ENCODE measurements at regions not wholly inside any gene's neighbourhood (a gene's known extent, or its start where the extent isn't known, plus 50 kb on each side); places are given as distances from the start of the nearest gene placed in this dataset.

DNA sequence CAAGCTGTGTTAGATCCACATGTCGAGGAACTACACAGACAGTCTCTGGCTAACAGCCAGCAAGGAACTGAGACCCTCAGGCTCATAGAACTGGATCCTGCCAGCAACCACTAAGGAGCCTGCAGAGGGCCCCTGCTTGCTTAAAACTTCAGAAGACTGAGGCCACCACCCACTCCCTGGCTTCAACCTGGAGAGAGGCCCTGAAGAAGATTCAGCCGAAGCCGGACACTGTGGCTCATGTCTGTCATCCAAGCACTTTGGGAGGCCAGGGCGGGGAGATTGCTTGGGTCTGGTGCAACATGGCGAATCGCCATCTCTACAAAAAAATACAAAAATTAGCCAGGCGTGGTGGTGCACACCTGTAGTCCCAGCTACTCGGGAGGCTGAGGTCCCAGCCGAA lies 92.6 kb upstream of the TMPRSS2 start:
- TF ChIP-seq, protein P1, sequence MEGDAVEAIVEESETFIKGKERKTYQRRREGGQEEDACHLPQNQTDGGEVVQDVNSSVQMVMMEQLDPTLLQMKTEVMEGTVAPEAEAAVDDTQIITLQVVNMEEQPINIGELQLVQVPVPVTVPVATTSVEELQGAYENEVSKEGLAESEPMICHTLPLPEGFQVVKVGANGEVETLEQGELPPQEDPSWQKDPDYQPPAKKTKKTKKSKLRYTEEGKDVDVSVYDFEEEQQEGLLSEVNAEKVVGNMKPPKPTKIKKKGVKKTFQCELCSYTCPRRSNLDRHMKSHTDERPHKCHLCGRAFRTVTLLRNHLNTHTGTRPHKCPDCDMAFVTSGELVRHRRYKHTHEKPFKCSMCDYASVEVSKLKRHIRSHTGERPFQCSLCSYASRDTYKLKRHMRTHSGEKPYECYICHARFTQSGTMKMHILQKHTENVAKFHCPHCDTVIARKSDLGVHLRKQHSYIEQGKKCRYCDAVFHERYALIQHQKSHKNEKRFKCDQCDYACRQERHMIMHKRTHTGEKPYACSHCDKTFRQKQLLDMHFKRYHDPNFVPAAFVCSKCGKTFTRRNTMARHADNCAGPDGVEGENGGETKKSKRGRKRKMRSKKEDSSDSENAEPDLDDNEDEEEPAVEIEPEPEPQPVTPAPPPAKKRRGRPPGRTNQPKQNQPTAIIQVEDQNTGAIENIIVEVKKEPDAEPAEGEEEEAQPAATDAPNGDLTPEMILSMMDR (IDR thresholded peaks at IDR 0.05; ENCODE audit: low read depth, low read length, missing control alignments): no peak
- DNase-seq (ENCODE audit: low read depth): no peak
- no peak overlapping the region for H3K4me3 ChIP-seq (ENCODE audit: low read depth, low read length)

DNA sequence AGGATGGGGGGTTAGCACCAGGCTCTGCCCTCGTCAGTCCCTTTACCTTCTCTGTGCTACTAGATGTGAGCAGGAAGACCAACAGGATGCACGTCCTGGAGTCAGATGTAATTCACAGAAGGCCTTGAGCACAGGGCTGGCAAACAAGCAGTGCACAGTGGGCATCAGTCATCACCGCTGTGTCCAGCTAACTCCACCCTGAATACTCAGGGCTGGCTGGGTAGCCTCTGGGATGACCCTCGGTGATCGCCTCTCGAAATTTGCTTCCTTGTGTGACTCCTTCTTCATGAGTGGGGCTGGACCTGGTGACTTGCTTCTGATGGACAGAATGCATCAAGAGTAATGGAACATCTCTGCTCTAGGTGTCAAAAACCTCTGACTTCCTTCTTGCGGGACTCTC lies 92.2 kb upstream of the TMPRSS2 start:
- H3K4me3 ChIP-seq (ENCODE audit: low read depth, low read length): no peak overlapping the region
- TF ChIP-seq, protein P1 (IDR thresholded peaks at IDR 0.05; ENCODE audit: low read depth, low read length, missing control alignments): no peak
- no peak for DNase-seq (ENCODE audit: low read depth)

DNA sequence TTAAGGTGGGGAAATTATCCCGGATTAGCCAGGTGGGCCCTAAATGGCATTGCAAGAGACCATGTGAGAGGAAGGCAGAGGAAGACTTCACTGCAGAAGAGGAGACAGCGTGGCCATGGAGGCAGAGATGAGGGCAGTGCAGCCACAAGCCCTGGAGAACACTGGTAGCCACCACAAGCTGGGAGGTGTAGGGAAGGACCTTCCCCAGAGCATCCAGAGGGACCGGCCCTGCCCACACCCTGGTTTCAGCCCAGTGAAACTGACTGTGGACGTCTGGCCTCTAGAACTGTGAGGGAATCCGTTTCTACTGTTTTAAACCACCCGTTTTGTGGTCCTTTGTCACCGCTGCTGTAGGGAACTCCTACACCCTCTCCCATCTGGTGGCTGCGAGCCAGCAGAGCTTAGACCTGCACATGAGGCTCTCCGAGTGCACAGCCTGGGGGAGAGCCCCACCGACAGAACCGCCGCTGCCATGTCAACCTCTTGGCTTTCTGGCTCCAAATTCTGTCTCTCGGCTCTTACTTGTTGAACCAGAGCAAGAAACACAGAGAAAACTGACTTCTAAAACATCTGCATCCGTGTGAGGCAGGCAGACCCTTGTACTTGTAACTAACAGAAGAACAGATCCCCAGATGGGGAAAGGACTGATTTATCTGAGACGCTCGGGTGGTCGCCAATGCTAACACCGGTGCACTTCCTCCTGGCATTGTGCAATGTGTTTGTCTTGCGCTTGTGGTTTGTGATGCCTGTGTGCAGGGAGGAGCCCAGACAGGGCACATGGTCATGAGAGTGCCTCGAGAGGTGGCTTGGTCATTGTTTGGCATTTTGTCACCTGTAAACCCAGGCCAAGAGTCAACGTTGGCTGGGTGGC lies 90.8 kb upstream of the TMPRSS2 start:
- TF ChIP-seq, protein P1 (IDR thresholded peaks at IDR 0.05; ENCODE audit: low read depth, low read length, missing control alignments): no peak
- H3K4me3 ChIP-seq (ENCODE audit: low read depth, low read length): no peak overlapping the region
- no peak for DNase-seq (ENCODE audit: low read depth)

DNA sequence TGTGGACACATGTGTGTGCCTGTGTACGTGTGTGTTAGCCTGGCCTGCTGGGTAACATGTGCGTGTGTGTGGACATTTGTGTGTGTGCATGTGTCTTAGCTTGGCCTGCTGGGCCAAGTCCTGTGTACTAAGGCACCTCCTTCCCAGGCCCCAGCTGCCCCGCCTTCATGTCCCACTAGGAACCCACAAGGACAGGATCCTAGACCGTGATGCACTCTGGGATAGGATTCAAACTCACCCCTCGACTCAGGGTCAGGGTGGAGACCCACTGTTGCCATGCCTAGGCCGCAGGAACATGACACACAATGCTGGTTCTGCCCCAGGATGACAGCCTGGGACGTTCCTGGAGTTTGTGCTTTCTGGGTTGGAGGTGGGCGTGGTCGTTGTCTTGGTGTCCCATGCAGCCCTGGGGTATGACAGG lies 89.9 kb upstream of the TMPRSS2 start:
- H3K4me3 ChIP-seq (ENCODE audit: low read depth, low read length): no peak overlapping the region
- TF ChIP-seq, protein P1 (IDR thresholded peaks at IDR 0.05; ENCODE audit: low read depth, low read length, missing control alignments): no peak
- no peak for DNase-seq (ENCODE audit: low read depth)

DNA sequence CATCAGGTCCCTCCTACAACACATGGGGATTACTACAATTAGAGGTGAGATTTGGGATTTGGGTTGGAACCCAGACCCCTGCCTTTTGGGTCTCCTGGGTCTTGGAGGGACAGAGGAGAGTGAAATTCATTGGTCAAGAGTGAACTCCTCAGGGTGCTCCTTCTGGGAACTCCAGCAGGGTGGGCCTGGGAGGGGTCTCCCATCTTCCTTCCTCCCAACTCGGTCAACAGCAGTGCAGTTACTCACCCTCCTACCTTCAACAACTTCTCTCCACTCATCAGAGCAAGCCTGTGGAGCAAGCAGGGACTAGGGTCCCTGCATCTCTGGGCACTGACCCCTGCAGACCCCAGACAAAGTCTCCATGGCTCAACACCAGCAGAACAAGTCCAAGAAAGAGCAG lies 89.3 kb upstream of the TMPRSS2 start:
- DNase-seq (ENCODE audit: low read depth): no peak
- H3K4me3 ChIP-seq (ENCODE audit: low read depth, low read length): no peak overlapping the region
- TF ChIP-seq, protein P1 (IDR thresholded peaks at IDR 0.05; ENCODE audit: low read depth, low read length, missing control alignments): no peak

DNA sequence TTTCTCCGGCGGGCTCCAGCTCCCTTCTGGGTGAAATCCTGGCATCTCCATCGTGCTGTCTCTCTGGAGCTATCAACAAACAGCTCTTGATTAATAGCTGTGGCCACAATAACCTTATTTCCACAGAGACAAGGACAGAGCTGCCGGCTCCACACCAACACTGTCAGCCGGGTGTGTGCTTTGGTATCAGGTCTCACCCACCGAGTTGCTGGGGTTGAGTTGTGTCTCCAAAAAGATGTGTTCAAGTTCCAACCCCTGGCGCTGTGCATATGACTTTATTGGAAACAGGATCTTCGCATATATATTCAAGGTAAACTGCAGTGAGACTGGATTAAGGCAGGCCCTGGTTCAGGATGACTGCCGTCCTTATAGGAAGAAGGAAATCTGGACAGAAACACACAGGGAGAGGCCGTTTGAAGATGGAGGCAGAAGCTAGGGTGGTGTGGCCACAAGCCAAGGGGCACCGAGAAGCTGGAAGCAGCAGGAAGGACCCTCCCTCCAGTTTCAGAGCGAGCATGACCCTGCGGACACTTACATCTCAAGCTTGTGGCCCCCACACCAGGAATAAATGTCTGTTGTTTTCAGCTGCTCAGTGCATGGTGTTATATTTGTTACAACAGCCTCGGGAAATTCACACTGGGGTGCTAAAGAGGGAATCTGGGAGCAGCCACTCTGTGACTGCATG lies 88.4 kb upstream of the TMPRSS2 start:
- DNase-seq (ENCODE audit: low read depth): no peak
- H3K4me3 ChIP-seq (ENCODE audit: low read depth, low read length): no peak overlapping the region
- TF ChIP-seq, protein P1 (IDR thresholded peaks at IDR 0.05; ENCODE audit: low read depth, low read length, missing control alignments): no peak
